GM21515 (cell line): ENCODE measurements at regions not wholly inside any gene's neighbourhood (a gene's known extent, or its start where the extent isn't known, plus 50 kb on each side); places are given as distances from the start of the nearest gene placed in this dataset.
"Not testable (repeated sequence)": the region's sequence is repeated elsewhere in the genome, so short reads cannot be mapped to it uniquely, and the experiment has no call there.

ENCODE experiments used
- ATAC-seq: cut with Tn5 transposase; IDR thresholded peaks from one replicate; pipeline ENCODE4 v1.9.1; 2021; ENCODE audit not compliant: unreplicated experiment

GRCh38 chr15:31178705-31179104 lies 77.2 kb upstream of the TRPM1 start:
- ATAC-seq = no peak

GRCh38 chr15:31179693-31180092 lies 78.2 kb upstream of the TRPM1 start:
- ATAC-seq = no peak

GRCh38 chr15:31193291-31193690 lies 91.8 kb upstream of the TRPM1 start:
- ATAC-seq = no peak

GRCh38 chr15:31195871-31196270 lies 94.3 kb upstream of the TRPM1 start:
- ATAC-seq = no peak

- no peak for ATAC-seq
These were observed 96.2 kb upstream of the TRPM1 start for GRCh38 chr15:31197497-31198414.

- ATAC-seq = no peak
These were observed 99.2 kb upstream of the TRPM1 start for GRCh38 chr15:31200735-31201151.

- no peak for ATAC-seq
These were observed 101.4 kb upstream of the TRPM1 start for GRCh38 chr15:31202953-31203352.

GRCh38 chr15:31203999-31204398 lies 102.5 kb upstream of the TRPM1 start:
- ATAC-seq = no peak

GRCh38 chr15:31206386-31207181 lies 105.1 kb upstream of the TRPM1 start:
- no peak for ATAC-seq

GRCh38 chr15:31207246-31207645 lies 105.7 kb upstream of the TRPM1 start:
- ATAC-seq = no peak

- not testable (repeated sequence) for ATAC-seq
These were observed 106.3 kb upstream of the TRPM1 start for GRCh38 chr15:31207861-31208260.

- no peak for ATAC-seq
These were observed 107.3 kb upstream of the TRPM1 start for GRCh38 chr15:31208817-31209216.

GRCh38 chr15:31211353-31211752 lies 109.8 kb upstream of the TRPM1 start:
- no peak for ATAC-seq

GRCh38 chr15:31212326-31213080 lies 111.0 kb upstream of the TRPM1 start:
- no peak for ATAC-seq

GRCh38 chr15:31214158-31214863 lies 112.3 kb upstream of the KLF13 start:
- no peak for ATAC-seq

GRCh38 chr15:31214864-31215489 lies 111.7 kb upstream of the KLF13 start:
- no peak for ATAC-seq

- ATAC-seq = peak; percentile 76
These were observed 111.0 kb upstream of the KLF13 start for GRCh38 chr15:31215490-31216214.

GRCh38 chr15:31216215-31216911 lies 110.3 kb upstream of the KLF13 start:
- ATAC-seq = peak; percentile 28

- ATAC-seq = no peak
These were observed 109.6 kb upstream of the KLF13 start for GRCh38 chr15:31217067-31217466.
